ENCODE measurements at regions not wholly inside any gene's neighbourhood (a gene's known extent, or its start where the extent isn't known, plus 50 kb on each side); places are given as distances from the start of the nearest gene placed in this dataset.

GRCh38 chr1:187313115-187313514 lies 484.4 kb downstream of the PLA2G4A start:
- no peak for TF ChIP-seq CTCF (IDR thresholded peaks at IDR 0.05)
- DNase-seq (ENCODE audit: low spot score) (no peak), ATAC-seq (ENCODE audit: low FRiP score) (no peak)

GRCh38 chr1:187326557-187326956 lies 497.8 kb downstream of the PLA2G4A start:
- ATAC-seq (ENCODE audit: low FRiP score) (no peak), DNase-seq (ENCODE audit: low spot score) (no peak)
- TF ChIP-seq CTCF (IDR thresholded peaks at IDR 0.05), result no peak

- ATAC-seq (ENCODE audit: low FRiP score) (no peak), DNase-seq (ENCODE audit: low spot score) (no peak)
- no peak for TF ChIP-seq CTCF (IDR thresholded peaks at IDR 0.05)
These were observed 507.9 kb downstream of the PLA2G4A start for GRCh38 chr1:187336441-187337168.

- DNase-seq (ENCODE audit: low spot score) (no peak), ATAC-seq (ENCODE audit: low FRiP score) (no peak)
- no peak for TF ChIP-seq CTCF (IDR thresholded peaks at IDR 0.05)
These were observed 510.1 kb downstream of the PLA2G4A start for GRCh38 chr1:187338762-187339412.

GRCh38 chr1:187342495-187342894 lies 513.7 kb downstream of the PLA2G4A start:
- ATAC-seq (ENCODE audit: low FRiP score) (no peak), DNase-seq (ENCODE audit: low spot score) (no peak)
- no peak for TF ChIP-seq CTCF (IDR thresholded peaks at IDR 0.05)

- DNase-seq (ENCODE audit: low spot score) (no peak), ATAC-seq (ENCODE audit: low FRiP score) (no peak)
- no peak for TF ChIP-seq CTCF (IDR thresholded peaks at IDR 0.05)
These were observed 545.3 kb downstream of the PLA2G4A start for GRCh38 chr1:187374082-187374481.

- ATAC-seq (ENCODE audit: low FRiP score), result no peak
- TF ChIP-seq CTCF (IDR thresholded peaks at IDR 0.05), result no peak
- DNase-seq (ENCODE audit: low spot score), result no peak
These were observed 546.0 kb downstream of the PLA2G4A start for GRCh38 chr1:187374742-187375141.

Measured in omental fat pad (tissue), 3 donors.